H1 (cell line): ENCODE measurements at regions not wholly inside any gene's neighbourhood (a gene's known extent, or its start where the extent isn't known, plus 50 kb on each side); places are given as distances from the start of the nearest gene placed in this dataset.

Experiments
- CTCF ChIA-PET: fragments of 300-600 bp; sonication (Branson Sonifier 250); formaldehyde crosslinking; loops from one replicate; lab custom pipeline; 2021; ENCODE audit not compliant: partially characterized antibody; lab: Charles Lee
- POLR2A ChIA-PET: fragments of 300-600 bp; sonication (Branson Sonifier 250); formaldehyde crosslinking; loops from one replicate; lab custom pipeline; 2021; ENCODE audit warnings: inconsistent platforms; ENCODE audit not compliant: partially characterized antibody; lab: Charles Lee
- DNase-seq, 2 experiments: peaks; one replicate each; pipeline versions ENCODE4 v3.0.0 to v3.0.0-alpha.2; 2010 to 2022; ENCODE audit warnings: low spot score in 2 of 2, low read depth in 1 of 2, mixed read lengths in 1 of 2
- FAIRE-seq: peaks from 2 replicates; lab custom pipeline; 2011; peaks lifted over from hg19 to GRCh38; lab: Jason Lieb, UNC
- H2AFZ ChIP-seq: 2 replicates; pipeline ENCODE4 v1.8.1; 2012; ENCODE audit warnings: low read length, inconsistent platforms
- H2AK5ac ChIP-seq: 2 replicates; pipeline ENCODE4 v1.6.1; 2013; ENCODE audit warnings: low read depth, low read length
- H2BK120ac ChIP-seq: replicated peaks from 2 replicates; pipeline ENCODE3; 2013; ENCODE audit warnings: low read depth, low read length, inconsistent platforms
- H2BK12ac ChIP-seq: 2 replicates; pipeline ENCODE4 v1.6.1; 2013; ENCODE audit warnings: low read depth, low read length
- H2BK15ac ChIP-seq: 2 replicates; pipeline ENCODE4 v1.6.1; 2013; ENCODE audit warnings: low read length
- H2BK20ac ChIP-seq: 2 replicates; pipeline ENCODE4 v1.6.1; 2013; ENCODE audit warnings: low read length
- H2BK5ac ChIP-seq: 2 replicates; pipeline ENCODE4 v1.6.1; 2013; ENCODE audit warnings: low read depth, low read length
- H3K14ac ChIP-seq: 2 replicates; pipeline ENCODE4 v1.6.1; 2013; ENCODE audit warnings: inconsistent platforms; ENCODE audit not compliant: insufficient read length
- H3K18ac ChIP-seq: 2 replicates; pipeline ENCODE4 v1.6.1; 2013; ENCODE audit warnings: low read length; ENCODE audit errors: extremely low read depth
- H3K23ac ChIP-seq: 2 replicates; pipeline ENCODE4 v1.6.1; 2013; ENCODE audit warnings: inconsistent platforms; ENCODE audit not compliant: insufficient read length
- H3K23me2 ChIP-seq: 2 replicates; pipeline ENCODE4 v1.6.1; 2013; ENCODE audit warnings: low read depth, low read length
- H3K27ac ChIP-seq: 2 replicates; pipeline ENCODE4 v1.6.1; 2011; ENCODE audit warnings: low read depth, low read length, inconsistent platforms
- H3K27me3 ChIP-seq, 4 experiments: replicated peaks in 1 of 4; 1 replicate in 1 of 4; 2 replicates in 3 of 4; pipeline versions ENCODE4 v1.6.1 to v1.8.1; 2011 to 2013; ENCODE audit warnings: low read length in 3 of 4, mild to moderate bottlenecking in 3 of 4, inconsistent platforms in 2 of 4, mixed read lengths in 2 of 4, moderate library complexity in 1 of 4; ENCODE audit not compliant: control insufficient read depth in 3 of 4, insufficient read depth in 3 of 4; ENCODE audit errors: extremely low read depth in 1 of 4
- H3K36me3 ChIP-seq, 4 experiments: 2 replicates each; pipeline versions ENCODE4 v1.6.1 to v1.8.1; 2011 to 2013; ENCODE audit warnings: mild to moderate bottlenecking in 4 of 4, low read length in 3 of 4, moderate library complexity in 2 of 4, control low read depth in 1 of 4, inconsistent platforms in 1 of 4; ENCODE audit not compliant: insufficient read depth in 4 of 4, control insufficient read depth in 2 of 4
- H3K4ac ChIP-seq: replicated peaks from 2 replicates; pipeline ENCODE3; 2013; ENCODE audit warnings: low read length, low read depth, mixed read lengths, inconsistent platforms; ENCODE audit not compliant: insufficient read length
- H3K4me1 ChIP-seq, 4 experiments: replicated peaks in 1 of 4; 1 replicate in 1 of 4; 2 replicates in 3 of 4; pipeline versions ENCODE4 v1.6.1 to v1.8.1; 2011 to 2013; ENCODE audit warnings: low read length in 3 of 4, inconsistent platforms in 2 of 4, mixed read lengths in 1 of 4; ENCODE audit not compliant: insufficient read depth in 4 of 4, control insufficient read depth in 3 of 4
- H3K4me2 ChIP-seq, 2 experiments: 2 replicates each; pipeline versions ENCODE4 v1.6.1 to v1.8.1; 2011 to 2013; ENCODE audit warnings: low read depth in 2 of 2, low read length in 2 of 2, control low read depth in 1 of 2, inconsistent platforms in 1 of 2, mild to moderate bottlenecking in 1 of 2; ENCODE audit not compliant: insufficient read depth in 1 of 2
- H3K4me3 ChIP-seq, 4 experiments: fragments of 200-600, 300-600 bp in 1 of 4; sonication (generic), shearing (Covaris generic), sonication (Bioruptor Twin) in 1 of 4; 2 replicates each; pipeline versions ENCODE4 v1.5.1 to v1.8.1; 2011 to 2016; ENCODE audit warnings: low read length in 4 of 4, low read depth in 3 of 4, control low read depth in 2 of 4, inconsistent platforms in 2 of 4, mild to moderate bottlenecking in 2 of 4, mixed read lengths in 1 of 4, moderate library complexity in 1 of 4; ENCODE audit not compliant: insufficient read depth in 2 of 4; ENCODE audit errors: extremely low read depth in 1 of 4
- H3K56ac ChIP-seq: replicated peaks from 2 replicates; pipeline ENCODE3; 2013; ENCODE audit warnings: low read depth, mild to moderate bottlenecking, mixed read lengths, low read length, inconsistent platforms; ENCODE audit not compliant: insufficient read length
- H3K79me1 ChIP-seq: 2 replicates; pipeline ENCODE4 v1.6.1; 2013; ENCODE audit warnings: low read depth, low read length, control low read depth
- H3K79me2 ChIP-seq, 2 experiments: 2 replicates each; pipeline versions ENCODE4 v1.6.1 to v1.8.1; 2012 to 2013; ENCODE audit warnings: low read length in 2 of 2, mild to moderate bottlenecking in 2 of 2, inconsistent platforms in 1 of 2; ENCODE audit not compliant: insufficient read depth in 2 of 2, control insufficient read depth in 1 of 2
- H3K9ac ChIP-seq, 4 experiments: replicated peaks in 1 of 4; 1 replicate in 1 of 4; 2 replicates in 3 of 4; pipeline versions ENCODE4 v1.6.1 to v1.8.1; 2011 to 2013; ENCODE audit warnings: low read depth in 3 of 4, low read length in 3 of 4, control low read depth in 2 of 4, mild to moderate bottlenecking in 2 of 4, moderate library complexity in 2 of 4, inconsistent platforms in 1 of 4; ENCODE audit errors: extremely low read depth in 1 of 4
- H3K9me3 ChIP-seq, 2 experiments: 2 replicates each; pipeline versions ENCODE4 v1.6.1 to v1.8.1; 2012 to 2013; ENCODE audit warnings: mild to moderate bottlenecking in 2 of 2, moderate library complexity in 2 of 2, control low read depth in 1 of 2, inconsistent platforms in 1 of 2, low read depth in 1 of 2, low read length in 1 of 2, mixed read lengths in 1 of 2; ENCODE audit not compliant: insufficient read depth in 2 of 2
- H4K20me1 ChIP-seq, 2 experiments: replicated peaks in 1 of 2; 2 replicates each; pipeline versions ENCODE3 to v1.8.1; 2011 to 2013; ENCODE audit warnings: inconsistent platforms in 2 of 2, low read length in 2 of 2, mild to moderate bottlenecking in 1 of 2; ENCODE audit not compliant: insufficient read depth in 2 of 2, control insufficient read depth in 1 of 2
- H4K5ac ChIP-seq: 2 replicates; pipeline ENCODE4 v1.6.1; 2013; ENCODE audit warnings: low read length, low read depth, mixed read lengths, inconsistent platforms; ENCODE audit not compliant: insufficient read length
- H4K8ac ChIP-seq: 2 replicates; pipeline ENCODE4 v1.8.0; 2013; ENCODE audit warnings: mild to moderate bottlenecking, moderate library complexity, low read length, inconsistent platforms; ENCODE audit not compliant: insufficient read depth; ENCODE audit errors: extremely low read depth
- H4K91ac ChIP-seq: replicated peaks from 2 replicates; pipeline ENCODE3; 2013; ENCODE audit warnings: low read length, mixed read lengths, inconsistent platforms; ENCODE audit not compliant: insufficient read length
- ATF2 ChIP-seq: IDR thresholded peaks from 2 replicates; pipeline ENCODE4 v1.6.1; 2012; ENCODE audit warnings: low read length, inconsistent platforms
- BCL11A ChIP-seq, 2 experiments: IDR thresholded peaks; one replicate each; pipeline ENCODE4 v1.6.1; 2011; ENCODE audit warnings: low read depth in 2 of 2, low read length in 2 of 2, mild to moderate bottlenecking in 2 of 2
- CHD1 ChIP-seq: IDR thresholded peaks from 2 replicates; pipeline ENCODE4 v1.6.1; 2012; ENCODE audit warnings: low read depth, low read length, improper control_type of control experiment
- RXRA ChIP-seq: IDR thresholded peaks from 2 replicates; pipeline ENCODE4 v1.6.1; 2011; ENCODE audit warnings: low read depth, mild to moderate bottlenecking, low read length, moderate library complexity; ENCODE audit not compliant: insufficient read depth
- TCF12 ChIP-seq: IDR thresholded peaks from 2 replicates; pipeline ENCODE4 v1.6.1; 2011; ENCODE audit warnings: low read depth, mild to moderate bottlenecking, low read length
- WGBS, 2 experiments: shearing (Covaris generic) in 1 of 2; methylation state at CpG; one replicate each; pipeline versions ENCODE4 v1.1.6 to v1.1.7; 2013 to 2015; ENCODE audit warnings: low lambda C conversion rate in 2 of 2, mixed read lengths in 2 of 2, inconsistent platforms in 1 of 2, low coverage in 1 of 2, missing lambda C conversion rate in 1 of 2; ENCODE audit not compliant: insufficient replicate concordance in 2 of 2, insufficient coverage in 1 of 2, insufficient read length in 1 of 2; ENCODE audit errors: extremely low coverage in 1 of 2, missing lambda C conversion rate in 1 of 2; 5-methylcytosine and 5-hydroxymethylcytosine counted together

GRCh38 chr5:14062178-14062577 lies 81.0 kb upstream of the TRIO start:
- no peak overlapping the region for H4K8ac ChIP-seq
- no peak overlapping the region for H2BK120ac ChIP-seq
- FAIRE-seq: no peak
- no peak overlapping the region for H4K91ac ChIP-seq
- no peaks in the 10 kb centered on the region for H3K4me1 ChIP-seq
- no peaks in the 10 kb centered on the region for H4K20me1 ChIP-seq
- H3K56ac ChIP-seq: no peak overlapping the region
- DNase-seq: no peak
- no peak overlapping the region for H2BK12ac ChIP-seq
- H4K5ac ChIP-seq: no peak overlapping the region
- POLR2A ChIA-PET: interaction anchor here (0.6 kb wide), 1 partner anchor 913 kb away, joined by 3 read pairs; no protein-coding TSS in a partner anchor
- no peak overlapping the region for H2BK20ac ChIP-seq
- no peak for TF ChIP-seq TCF12
- no peak for TF ChIP-seq CHD1
- no peak for TF ChIP-seq ATF2
- TF ChIP-seq RXRA: no peak
- no peak for TF ChIP-seq BCL11A (IDR thresholded peaks at IDR 0.05; ENCODE audit: low read depth in 2 of 2, low read length in 2 of 2)
- WGBS, 2 experiments: 76% methylated on average over 2 of the region's 2 CpGs; no CpG with 5 or more reads in 1 of the 2 experiments
- H3K4ac ChIP-seq: no peak overlapping the region
- H2BK15ac ChIP-seq: no peak overlapping the region
- H3K9ac ChIP-seq: no peak overlapping the region
- H3K9me3 ChIP-seq: no peaks in the 10 kb centered on the region
- H3K27ac ChIP-seq: no peak overlapping the region
- CTCF ChIA-PET: interaction anchor here (1.0 kb wide), 1 partner anchor 46 kb away, joined by 4 read pairs; no protein-coding TSS in a partner anchor
- H3K27me3 ChIP-seq: no peaks in the 10 kb centered on the region
- H3K4me3 ChIP-seq: no peak overlapping the region
- no peak overlapping the region for H2AFZ ChIP-seq
- no peak overlapping the region for H2BK5ac ChIP-seq
- H2AK5ac ChIP-seq: no peak overlapping the region
- no peaks in the 10 kb centered on the region for H3K36me3 ChIP-seq
- no peaks in the 10 kb centered on the region for H3K23me2 ChIP-seq
- no peak overlapping the region for H3K18ac ChIP-seq
- no peak overlapping the region for H3K14ac ChIP-seq
- H3K79me2 ChIP-seq: no peaks in the 10 kb centered on the region
- H3K4me2 ChIP-seq: no peak overlapping the region
- no peak overlapping the region for H3K23ac ChIP-seq
- H3K79me1 ChIP-seq: no peaks in the 10 kb centered on the region
